ENCODE measurements at regions not wholly inside any gene's neighbourhood (a gene's known extent, or its start where the extent isn't known, plus 50 kb on each side); places are given as distances from the start of the nearest gene placed in this dataset.

DNA sequence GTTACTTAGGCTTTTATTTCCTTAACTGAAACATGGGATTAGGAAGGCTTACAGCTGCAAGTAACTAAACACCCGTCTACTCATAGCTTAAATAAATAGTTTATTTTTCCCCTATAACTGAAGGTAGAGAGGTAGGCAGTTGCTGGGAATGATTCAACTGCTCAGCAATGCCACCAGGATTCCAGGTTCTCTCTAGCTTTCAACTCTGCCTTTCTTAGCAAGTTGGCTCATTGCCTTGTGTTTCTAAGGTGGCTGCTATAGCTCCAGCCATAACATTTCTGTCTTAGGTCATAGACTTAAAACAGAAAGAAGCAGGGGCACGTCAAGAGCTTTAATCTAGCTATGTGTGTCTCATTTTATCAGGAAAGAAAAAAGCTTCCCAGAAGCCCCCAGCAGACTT lies 103.7 kb upstream of the MDM1 start:
- TF ChIP-seq, protein P1, sequence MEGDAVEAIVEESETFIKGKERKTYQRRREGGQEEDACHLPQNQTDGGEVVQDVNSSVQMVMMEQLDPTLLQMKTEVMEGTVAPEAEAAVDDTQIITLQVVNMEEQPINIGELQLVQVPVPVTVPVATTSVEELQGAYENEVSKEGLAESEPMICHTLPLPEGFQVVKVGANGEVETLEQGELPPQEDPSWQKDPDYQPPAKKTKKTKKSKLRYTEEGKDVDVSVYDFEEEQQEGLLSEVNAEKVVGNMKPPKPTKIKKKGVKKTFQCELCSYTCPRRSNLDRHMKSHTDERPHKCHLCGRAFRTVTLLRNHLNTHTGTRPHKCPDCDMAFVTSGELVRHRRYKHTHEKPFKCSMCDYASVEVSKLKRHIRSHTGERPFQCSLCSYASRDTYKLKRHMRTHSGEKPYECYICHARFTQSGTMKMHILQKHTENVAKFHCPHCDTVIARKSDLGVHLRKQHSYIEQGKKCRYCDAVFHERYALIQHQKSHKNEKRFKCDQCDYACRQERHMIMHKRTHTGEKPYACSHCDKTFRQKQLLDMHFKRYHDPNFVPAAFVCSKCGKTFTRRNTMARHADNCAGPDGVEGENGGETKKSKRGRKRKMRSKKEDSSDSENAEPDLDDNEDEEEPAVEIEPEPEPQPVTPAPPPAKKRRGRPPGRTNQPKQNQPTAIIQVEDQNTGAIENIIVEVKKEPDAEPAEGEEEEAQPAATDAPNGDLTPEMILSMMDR (conservative IDR thresholded peaks at IDR 0.05) = no peak
- no peak for TF ChIP-seq ZFX (IDR thresholded peaks at IDR 0.05)

All from C4-2B (cell line).